Parathyroid adenoma (tissue), 2 donors: ENCODE measurements at regions not wholly inside any gene's neighbourhood (a gene's known extent, or its start where the extent isn't known, plus 50 kb on each side); places are given as distances from the start of the nearest gene placed in this dataset.

ENCODE experiments used
- H2AFZ ChIP-seq: fragments of 300-600 bp; sonication (generic); one replicate; pipeline ENCODE4 v1.7.0; 2017; ENCODE audit warnings: antibody characterized with exemption, mild to moderate bottlenecking
- H3K27ac ChIP-seq: fragments of 300-600 bp; sonication (generic); one replicate; pipeline ENCODE4 v1.7.0; 2017
- H3K27me3 ChIP-seq: fragments of 300-600 bp; sonication (generic); one replicate; pipeline ENCODE4 v1.7.0; 2017; ENCODE audit warnings: low read length; ENCODE audit not compliant: control insufficient read depth, insufficient read depth
- H3K36me3 ChIP-seq: fragments of 300-600 bp; sonication (generic); one replicate; pipeline ENCODE4 v1.7.0; 2017; ENCODE audit warnings: low read length; ENCODE audit not compliant: control insufficient read depth, insufficient read depth
- H3K4me1 ChIP-seq: fragments of 300-600 bp; sonication (generic); one replicate; pipeline ENCODE4 v1.7.0; 2017; ENCODE audit warnings: control low read depth
- H3K4me2 ChIP-seq: fragments of 300-600 bp; sonication (generic); one replicate; pipeline ENCODE4 v1.7.0; 2017; ENCODE audit warnings: low read length
- H3K4me3 ChIP-seq: fragments of 300-600 bp; sonication (generic); one replicate; pipeline ENCODE4 v1.7.0; 2017; ENCODE audit warnings: low read depth, low read length
- H3K79me2 ChIP-seq: fragments of 300-600 bp; sonication (generic); one replicate; pipeline ENCODE4 v1.7.0; 2017; ENCODE audit warnings: control low read depth
- H3K9ac ChIP-seq: fragments of 300-600 bp; sonication (generic); one replicate; pipeline ENCODE4 v1.7.0; 2017; ENCODE audit warnings: mild to moderate bottlenecking
- H3K9me3 ChIP-seq: fragments of 300-600 bp; sonication (generic); one replicate; pipeline ENCODE4 v1.7.0; 2017; ENCODE audit warnings: low read length; ENCODE audit not compliant: control insufficient read depth
- TF ChIP-seq, protein P1 (sequence below): fragments of 300-600 bp; sonication (generic); IDR thresholded peaks from one replicate; pipeline ENCODE4 v1.7.0; 2017; ENCODE audit warnings: antibody characterized with exemption, mild to moderate bottlenecking
- donor health status: primary hyperparathyroidism.

DNA sequence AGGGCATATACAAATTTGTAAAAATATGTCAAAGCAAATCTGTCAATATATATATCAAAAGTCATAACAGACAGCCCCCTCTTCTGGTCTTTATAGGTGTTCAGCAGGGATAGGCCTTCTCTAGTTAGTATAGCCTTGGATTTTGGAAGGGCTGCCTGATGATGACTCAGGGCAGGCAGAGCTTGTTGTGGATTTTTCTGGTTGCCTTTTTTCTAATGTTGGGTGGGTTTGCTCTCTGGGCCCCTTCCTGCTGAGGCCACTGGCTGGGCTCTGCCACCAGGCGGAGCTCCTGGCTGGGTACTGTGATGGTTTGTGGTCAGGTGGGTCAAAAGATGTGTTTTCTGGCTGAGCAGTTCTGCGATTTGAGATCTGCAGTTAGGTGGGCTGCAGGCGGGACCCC is 294.2 kb downstream of the GRIA2 start:
- no peaks in the 10 kb centered on the region for H3K36me3 ChIP-seq

DNA sequence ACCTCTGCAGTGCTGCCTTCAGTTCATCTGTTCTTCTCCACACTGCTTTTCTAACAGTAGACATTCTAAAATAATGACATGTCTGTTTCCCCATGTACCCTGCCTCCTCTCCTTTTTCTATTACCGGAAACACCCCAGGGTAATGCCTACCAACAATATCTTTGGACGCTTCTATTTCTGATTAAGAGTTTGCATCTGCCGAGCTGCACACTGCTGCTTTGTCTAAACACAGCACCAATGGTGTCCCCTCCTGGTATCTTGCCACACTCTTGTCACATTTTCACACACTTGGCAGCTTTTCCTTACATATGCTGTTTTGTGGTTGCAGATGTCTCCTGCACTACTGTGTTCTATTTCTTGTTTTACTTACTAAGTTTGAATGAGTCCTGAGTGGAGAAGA is 288.8 kb downstream of the GRIA2 start:
- H3K79me2 ChIP-seq, result no peaks in the 10 kb centered on the region
- no peaks in the 10 kb centered on the region for H3K4me1 ChIP-seq
- H3K27me3 ChIP-seq, result no peaks in the 10 kb centered on the region
- H3K9me3 ChIP-seq, result no peaks in the 10 kb centered on the region
- H3K36me3 ChIP-seq, result no peaks in the 10 kb centered on the region
- H3K9ac ChIP-seq, result no peak overlapping the region
- no peak overlapping the region for H3K27ac ChIP-seq
- no peak overlapping the region for H3K4me3 ChIP-seq
- H2AFZ ChIP-seq, result no peak overlapping the region
- no peak overlapping the region for H3K4me2 ChIP-seq
- TF ChIP-seq, protein P1, sequence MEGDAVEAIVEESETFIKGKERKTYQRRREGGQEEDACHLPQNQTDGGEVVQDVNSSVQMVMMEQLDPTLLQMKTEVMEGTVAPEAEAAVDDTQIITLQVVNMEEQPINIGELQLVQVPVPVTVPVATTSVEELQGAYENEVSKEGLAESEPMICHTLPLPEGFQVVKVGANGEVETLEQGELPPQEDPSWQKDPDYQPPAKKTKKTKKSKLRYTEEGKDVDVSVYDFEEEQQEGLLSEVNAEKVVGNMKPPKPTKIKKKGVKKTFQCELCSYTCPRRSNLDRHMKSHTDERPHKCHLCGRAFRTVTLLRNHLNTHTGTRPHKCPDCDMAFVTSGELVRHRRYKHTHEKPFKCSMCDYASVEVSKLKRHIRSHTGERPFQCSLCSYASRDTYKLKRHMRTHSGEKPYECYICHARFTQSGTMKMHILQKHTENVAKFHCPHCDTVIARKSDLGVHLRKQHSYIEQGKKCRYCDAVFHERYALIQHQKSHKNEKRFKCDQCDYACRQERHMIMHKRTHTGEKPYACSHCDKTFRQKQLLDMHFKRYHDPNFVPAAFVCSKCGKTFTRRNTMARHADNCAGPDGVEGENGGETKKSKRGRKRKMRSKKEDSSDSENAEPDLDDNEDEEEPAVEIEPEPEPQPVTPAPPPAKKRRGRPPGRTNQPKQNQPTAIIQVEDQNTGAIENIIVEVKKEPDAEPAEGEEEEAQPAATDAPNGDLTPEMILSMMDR, result no peak

More for the DNA sequence above, 294.2 kb downstream of the GRIA2 start:
- TF ChIP-seq, protein P1, result no peak
- no peak overlapping the region for H3K4me3 ChIP-seq
- no peak overlapping the region for H2AFZ ChIP-seq
- H3K9me3 ChIP-seq, result no peaks in the 10 kb centered on the region
- H3K4me1 ChIP-seq, result no peaks in the 10 kb centered on the region
- no peak overlapping the region for H3K4me2 ChIP-seq
- H3K79me2 ChIP-seq, result no peaks in the 10 kb centered on the region
- no peak overlapping the region for H3K9ac ChIP-seq
- H3K27me3 ChIP-seq, result no peaks in the 10 kb centered on the region
- no peak overlapping the region for H3K27ac ChIP-seq

DNA sequence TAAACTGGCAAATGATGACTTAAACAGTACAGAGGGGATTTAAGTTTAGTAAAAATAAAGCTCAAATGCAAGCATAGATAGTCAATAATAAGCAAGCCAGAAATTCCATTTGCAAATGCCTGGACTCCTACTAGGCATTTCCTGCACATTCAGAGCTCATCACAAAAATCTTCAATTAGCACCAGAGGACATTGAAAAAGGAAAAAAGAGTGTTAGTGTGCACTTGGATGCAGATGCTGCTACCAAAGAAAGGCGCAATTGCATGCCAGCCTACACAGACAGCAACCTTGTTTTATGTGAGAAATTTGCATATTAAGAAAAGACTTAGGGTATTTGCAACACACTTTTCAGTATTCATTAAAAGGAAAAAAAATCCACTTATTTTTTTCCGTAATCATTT is 282.1 kb downstream of the GRIA2 start:
- no peak overlapping the region for H3K4me3 ChIP-seq
- H3K27me3 ChIP-seq, result no peaks in the 10 kb centered on the region
- no peak overlapping the region for H3K9ac ChIP-seq
- H3K9me3 ChIP-seq, result no peaks in the 10 kb centered on the region
- no peak overlapping the region for H3K4me2 ChIP-seq
- no peak overlapping the region for H2AFZ ChIP-seq
- TF ChIP-seq, protein P1, result no peak
- no peaks in the 10 kb centered on the region for H3K79me2 ChIP-seq
- no peaks in the 10 kb centered on the region for H3K4me1 ChIP-seq
- no peaks in the 10 kb centered on the region for H3K36me3 ChIP-seq
- H3K27ac ChIP-seq, result no peak overlapping the region

DNA sequence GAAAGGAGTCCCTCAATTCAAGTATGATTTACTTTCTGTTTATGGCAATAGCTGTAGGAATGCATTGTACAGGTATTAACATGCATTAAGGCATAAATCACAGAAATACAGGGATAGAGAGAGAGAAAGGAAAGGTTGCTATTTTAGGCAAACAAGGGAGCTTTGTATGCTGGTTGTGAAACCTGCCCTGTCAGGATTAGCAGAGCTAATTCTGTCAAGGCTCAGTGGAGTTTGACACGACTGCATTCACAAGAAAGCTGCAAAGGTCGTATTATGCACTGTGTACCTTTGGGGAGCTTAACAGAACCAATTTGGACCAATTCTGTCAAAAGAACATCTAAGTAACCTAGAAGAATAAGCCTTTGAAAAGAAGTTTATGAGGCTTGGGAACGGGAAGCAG is 239.3 kb downstream of the GRIA2 start:
- Histone ChIP-seq H3K79me2 (no peaks in the 10 kb centered on the region), H3K9me3 (no peaks in the 10 kb centered on the region), H3K4me2 (no peak overlapping the region), H3K27ac (no peak overlapping the region), H3K9ac (no peak overlapping the region), H3K27me3 (no peaks in the 10 kb centered on the region), H3K4me1 (no peaks in the 10 kb centered on the region), H3K4me3 (no peak overlapping the region), H3K36me3 (no peaks in the 10 kb centered on the region), H2AFZ (no peak overlapping the region)
- TF ChIP-seq, protein P1, result no peak

GRCh38 chr4:157447195-157447594 is 226.7 kb downstream of the GRIA2 start:
- H3K9me3 ChIP-seq, result peaks cover 5% of the 10 kb centered on the region
- H3K27ac ChIP-seq, result no peak overlapping the region
- no peaks in the 10 kb centered on the region for H3K27me3 ChIP-seq
- H3K4me3 ChIP-seq, result no peak overlapping the region
- no peaks in the 10 kb centered on the region for H3K79me2 ChIP-seq
- TF ChIP-seq, protein P1, result no peak
- H3K4me2 ChIP-seq, result no peak overlapping the region
- no peaks in the 10 kb centered on the region for H3K36me3 ChIP-seq
- H2AFZ ChIP-seq, result no peak overlapping the region
- no peaks in the 10 kb centered on the region for H3K4me1 ChIP-seq
- H3K9ac ChIP-seq, result no peak overlapping the region
